Duodenal mucosa (tissue), 2 donors: ENCODE measurements at regions not wholly inside any gene's neighbourhood (a gene's known extent, or its start where the extent isn't known, plus 50 kb on each side); places are given as distances from the start of the nearest gene placed in this dataset.

Experiments used
- H3K27ac ChIP-seq: one replicate; pipeline ENCODE4 v1.7.0; 2013; ENCODE audit warnings: low read depth, low read length
- H3K27me3 ChIP-seq, 2 donors: one replicate each; pipeline ENCODE4 v1.7.0; 2013; ENCODE audit warnings: low read length in 2 of 2, control low read depth in 1 of 2; ENCODE audit not compliant: insufficient read depth in 2 of 2, control insufficient read depth in 1 of 2
- H3K36me3 ChIP-seq, 2 donors: one replicate each; pipeline ENCODE4 v1.7.0; 2013; ENCODE audit warnings: low read length in 2 of 2, control low read depth in 1 of 2; ENCODE audit not compliant: insufficient read depth in 2 of 2, control insufficient read depth in 1 of 2
- H3K4me1 ChIP-seq, 2 donors: one replicate each; pipeline ENCODE4 v1.7.0; 2013; ENCODE audit warnings: low read length in 2 of 2, control low read depth in 1 of 2; ENCODE audit not compliant: insufficient read depth in 2 of 2, control insufficient read depth in 1 of 2
- H3K4me3 ChIP-seq, 2 donors: one replicate each; pipeline ENCODE4 v1.7.0; 2013; ENCODE audit warnings: low read length in 2 of 2, low read depth in 1 of 2
- H3K9ac ChIP-seq, 2 donors: one replicate each; pipeline ENCODE4 v1.7.0; 2013; ENCODE audit warnings: low read length in 2 of 2, low read depth in 1 of 2
- H3K9me3 ChIP-seq, 2 donors: one replicate each; pipeline ENCODE4 v1.7.0; 2013; ENCODE audit warnings: low read length in 2 of 2, control low read depth in 1 of 2; ENCODE audit not compliant: control insufficient read depth in 1 of 2

DNA sequence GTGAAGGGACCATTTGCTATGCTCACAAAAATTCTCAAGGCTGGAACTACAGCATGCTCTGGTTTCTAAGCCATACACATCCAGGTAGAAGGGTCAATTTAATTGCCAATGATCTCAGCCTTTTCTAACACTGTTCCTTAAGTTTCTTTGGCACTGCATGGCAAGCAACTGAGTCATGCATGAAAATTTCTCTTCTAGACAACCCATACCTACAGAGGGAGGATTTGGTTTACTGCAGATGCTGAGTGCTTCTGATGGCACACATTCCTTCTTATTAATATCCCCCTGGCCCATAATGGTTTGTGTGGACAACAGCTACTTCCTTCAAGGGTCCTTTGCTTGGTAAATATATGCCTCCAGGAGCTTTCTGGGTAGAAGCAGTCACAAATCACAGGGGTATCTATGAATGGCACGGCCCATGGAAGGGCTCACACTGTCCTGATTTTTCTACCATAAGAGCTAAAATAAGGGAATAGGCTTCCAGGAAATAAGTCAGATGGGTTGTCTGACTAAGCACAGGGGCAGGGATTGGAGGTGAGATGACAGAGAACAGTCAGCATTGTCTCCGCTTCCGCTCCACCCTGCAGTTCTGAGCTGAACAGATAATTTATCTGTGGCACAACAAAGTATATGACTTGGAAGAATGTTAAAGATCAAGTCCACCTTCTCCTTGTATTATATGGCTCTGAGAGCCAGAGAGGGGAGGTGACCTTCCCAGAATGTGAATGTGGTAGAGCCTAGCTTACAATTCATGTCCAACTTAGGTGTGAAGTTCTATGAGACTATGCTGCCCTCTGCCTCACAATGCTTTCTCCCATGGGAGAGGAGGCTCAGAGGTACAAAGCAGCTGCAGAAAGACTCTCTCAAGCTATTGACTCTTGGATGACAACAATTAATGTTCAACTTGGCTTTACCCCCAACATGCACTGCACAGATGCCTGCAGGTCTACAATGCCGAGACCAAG lies 199.2 kb upstream of the TNP1 start:
- Histone ChIP-seq H3K9me3 (no peaks in the 10 kb centered on the region), H3K27me3 (no peaks in the 10 kb centered on the region), H3K36me3 (no peaks in the 10 kb centered on the region), H3K4me3 (no peak overlapping the region), H3K9ac (no peak overlapping the region), H3K4me1 (no peaks in the 10 kb centered on the region), H3K27ac (no peak overlapping the region)

DNA sequence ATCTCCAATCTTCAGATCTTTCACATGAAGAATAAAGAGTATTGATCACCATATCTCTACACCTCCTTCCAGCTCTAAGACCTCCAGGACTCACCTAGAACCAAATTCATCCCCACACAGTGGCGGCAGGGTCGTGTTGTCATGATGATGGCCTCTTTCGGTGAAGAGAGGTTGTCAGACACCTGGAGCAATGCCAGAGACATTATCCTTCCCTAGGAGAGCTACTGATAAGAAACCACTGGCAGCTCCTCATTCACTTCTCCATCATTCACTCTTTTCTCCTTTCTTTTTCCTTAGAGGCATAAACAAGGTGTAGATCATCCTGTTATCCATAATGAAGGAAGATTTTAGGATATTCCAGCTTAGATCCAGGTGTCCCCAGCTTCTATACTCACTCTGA lies 197.9 kb upstream of the TNP1 start:
- no peak overlapping the region for H3K9ac ChIP-seq

DNA sequence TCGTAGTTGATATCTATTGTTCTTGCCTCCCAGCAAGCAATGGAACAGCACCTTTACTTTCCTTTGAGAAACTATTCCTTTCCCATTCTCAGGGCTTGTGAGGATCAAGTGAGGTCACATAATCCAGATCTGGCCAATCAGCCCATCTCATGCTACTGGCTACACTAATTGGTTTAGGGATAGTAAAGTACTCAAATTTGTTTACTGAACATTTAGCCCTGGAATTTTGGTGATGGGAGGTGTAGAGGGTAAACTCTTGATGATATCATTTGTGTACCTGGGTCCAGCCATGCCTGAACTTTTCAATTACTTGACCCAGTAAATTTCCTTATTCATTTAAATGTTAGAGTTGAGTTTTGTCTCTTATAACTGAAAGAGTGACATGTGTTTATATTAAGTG lies 195.8 kb upstream of the TNP1 start:
- Histone ChIP-seq H3K36me3 (no peaks in the 10 kb centered on the region), H3K9me3 (no peaks in the 10 kb centered on the region), H3K4me3 (no peak overlapping the region), H3K4me1 (no peaks in the 10 kb centered on the region), H3K27ac (no peak overlapping the region), H3K27me3 (no peaks in the 10 kb centered on the region), H3K9ac (no peak overlapping the region)

More for the DNA sequence above, 197.9 kb upstream of the TNP1 start:
- H3K36me3 ChIP-seq = no peaks in the 10 kb centered on the region
- H3K27ac ChIP-seq = no peak overlapping the region
- H3K9me3 ChIP-seq = no peaks in the 10 kb centered on the region
- H3K4me1 ChIP-seq = no peaks in the 10 kb centered on the region
- no peaks in the 10 kb centered on the region for H3K27me3 ChIP-seq
- H3K4me3 ChIP-seq = no peak overlapping the region

GRCh38 chr2:217054791-217055190 lies 194.9 kb upstream of the TNP1 start:
- Histone ChIP-seq H3K4me1 (no peaks in the 10 kb centered on the region), H3K4me3 (no peak overlapping the region), H3K27me3 (no peaks in the 10 kb centered on the region), H3K9me3 (no peaks in the 10 kb centered on the region), H3K36me3 (no peaks in the 10 kb centered on the region), H3K27ac (no peak overlapping the region), H3K9ac (no peak overlapping the region)

DNA sequence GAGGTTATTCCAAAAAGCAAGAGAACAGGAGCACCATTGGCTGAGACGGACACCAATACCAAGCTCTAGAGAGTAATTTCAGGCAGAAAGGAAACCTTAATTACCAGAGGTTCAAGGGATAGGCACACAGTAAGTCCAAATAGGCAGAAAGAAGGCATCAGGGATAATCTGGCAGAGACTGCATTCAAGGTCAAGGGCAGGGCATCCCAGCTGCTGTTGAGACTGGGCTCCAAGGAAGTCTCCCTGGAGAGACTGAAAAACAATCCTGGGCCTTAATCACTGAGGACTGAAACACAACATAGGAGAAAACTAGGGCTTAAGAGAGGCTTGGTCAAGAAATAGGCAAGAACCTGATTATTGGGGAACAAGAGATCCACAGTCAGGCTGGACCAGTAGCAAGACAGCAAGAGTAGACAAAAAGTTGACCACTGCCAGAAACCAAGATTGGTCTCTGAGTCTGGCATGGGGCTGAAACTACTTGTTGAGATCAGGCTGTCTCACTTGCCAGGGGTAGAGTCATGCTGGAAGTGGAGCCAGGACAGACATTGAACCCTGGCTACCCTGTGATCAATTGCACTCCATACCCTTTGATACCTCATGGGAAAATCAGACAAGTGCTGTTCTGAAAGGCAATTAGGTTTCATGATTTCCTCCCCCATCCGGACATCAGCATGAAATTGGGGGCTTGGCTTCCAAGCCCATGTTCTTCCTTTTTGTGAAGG lies 193.2 kb upstream of the TNP1 start:
- Histone ChIP-seq H3K4me1 (no peaks in the 10 kb centered on the region), H3K36me3 (no peaks in the 10 kb centered on the region), H3K27me3 (peaks cover 0 to 2% of the 10 kb centered on the region in 2 donors), H3K9me3 (no peaks in the 10 kb centered on the region), H3K27ac (no peak overlapping the region), H3K4me3 (no peak overlapping the region), H3K9ac (no peak overlapping the region)

DNA sequence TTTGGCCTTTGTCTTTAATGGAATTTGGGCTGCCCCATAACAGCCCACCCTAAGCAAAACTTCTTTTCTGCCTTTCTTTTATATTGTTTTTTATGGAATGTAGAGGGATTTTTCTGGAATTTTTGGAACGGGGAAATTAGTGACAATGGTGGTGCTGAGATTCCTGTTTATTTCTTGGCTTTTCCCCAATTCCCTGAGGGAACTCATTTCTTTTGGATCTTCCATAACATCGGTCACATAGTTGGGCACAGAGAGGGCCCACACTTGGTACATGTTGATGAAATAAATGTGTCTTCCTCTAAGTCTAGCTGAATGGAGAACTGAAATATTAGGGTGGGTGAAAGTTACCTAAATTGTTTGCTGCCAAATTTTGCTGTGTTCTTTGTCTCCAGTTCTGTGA lies 191.6 kb upstream of the TNP1 start:
- Histone ChIP-seq H3K9me3 (no peaks in the 10 kb centered on the region), H3K27me3 (peaks cover 0 to 5% of the 10 kb centered on the region in 2 donors), H3K4me3 (no peak overlapping the region), H3K36me3 (no peaks in the 10 kb centered on the region), H3K27ac (no peak overlapping the region), H3K9ac (no peak overlapping the region), H3K4me1 (no peaks in the 10 kb centered on the region)

DNA sequence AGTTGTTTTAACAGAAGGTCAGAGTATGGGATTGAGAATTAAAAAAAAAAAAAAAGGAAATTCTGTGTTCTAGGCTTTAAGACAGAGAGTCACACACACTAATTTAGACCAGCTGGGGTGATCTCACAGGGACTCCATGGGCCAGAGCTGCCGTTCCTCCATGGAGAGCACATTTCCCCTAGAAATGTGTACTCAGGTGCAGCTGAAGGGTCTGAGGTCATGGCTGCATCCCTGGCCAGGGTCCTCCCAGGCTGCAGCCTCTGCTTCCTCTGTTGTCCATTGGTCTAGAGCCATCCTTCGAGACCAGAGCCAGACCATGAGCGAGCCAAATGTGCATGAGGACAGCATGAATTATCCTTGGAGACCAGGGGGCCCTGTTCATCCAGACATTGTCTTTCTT lies 190.1 kb upstream of the TNP1 start:
- no peak overlapping the region for H3K27ac ChIP-seq
- H3K9me3 ChIP-seq = no peaks in the 10 kb centered on the region
- no peaks in the 10 kb centered on the region for H3K4me1 ChIP-seq
- no peak overlapping the region for H3K9ac ChIP-seq
- no peak overlapping the region for H3K4me3 ChIP-seq
- H3K27me3 ChIP-seq = peaks cover 0 to 5% of the 10 kb centered on the region in 2 donors
- no peaks in the 10 kb centered on the region for H3K36me3 ChIP-seq

GRCh38 chr2:217049422-217049821 lies 189.6 kb upstream of the TNP1 start:
- no peak overlapping the region for H3K9ac ChIP-seq
- no peaks in the 10 kb centered on the region for H3K4me1 ChIP-seq
- H3K9me3 ChIP-seq = no peaks in the 10 kb centered on the region
- H3K27me3 ChIP-seq = peaks cover 0 to 5% of the 10 kb centered on the region in 2 donors
- no peaks in the 10 kb centered on the region for H3K36me3 ChIP-seq
- no peak overlapping the region for H3K4me3 ChIP-seq
- no peak overlapping the region for H3K27ac ChIP-seq

GRCh38 chr2:217048730-217049129 lies 188.9 kb upstream of the TNP1 start:
- Histone ChIP-seq H3K27me3 (peaks cover 0 to 5% of the 10 kb centered on the region in 2 donors), H3K9me3 (no peaks in the 10 kb centered on the region), H3K27ac (no peak overlapping the region), H3K36me3 (no peaks in the 10 kb centered on the region), H3K4me1 (no peaks in the 10 kb centered on the region), H3K9ac (no peak overlapping the region), H3K4me3 (no peak overlapping the region)

DNA sequence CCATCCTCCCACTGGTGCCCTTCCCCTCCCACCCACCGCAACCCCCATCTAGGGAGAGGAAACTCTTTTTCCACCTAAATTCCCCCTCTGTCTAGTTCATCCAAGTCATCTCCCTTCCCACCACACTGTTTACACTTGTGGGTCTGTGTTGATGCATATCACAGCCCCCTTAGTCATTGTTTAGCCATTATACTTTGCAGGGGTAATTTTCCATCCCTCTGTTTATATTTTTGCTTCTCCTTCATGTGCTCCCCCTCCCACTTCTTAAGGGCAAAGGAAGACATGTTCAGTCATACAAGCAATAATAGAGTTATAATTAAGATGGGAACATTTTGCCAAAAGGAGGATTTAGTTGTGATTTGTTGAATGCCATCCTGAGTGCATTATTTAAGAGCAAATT lies 187.8 kb upstream of the TNP1 start:
- no peaks in the 10 kb centered on the region for H3K9me3 ChIP-seq
- no peak overlapping the region for H3K9ac ChIP-seq
- peaks cover 0 to 5% of the 10 kb centered on the region in 2 donors for H3K27me3 ChIP-seq
- no peaks in the 10 kb centered on the region for H3K36me3 ChIP-seq
- no peaks in the 10 kb centered on the region for H3K4me1 ChIP-seq
- H3K27ac ChIP-seq = no peak overlapping the region
- H3K4me3 ChIP-seq = no peak overlapping the region
